Smooth muscle cell (in vitro differentiated cells): ENCODE measurements at regions not wholly inside any gene's neighbourhood (a gene's known extent, or its start where the extent isn't known, plus 50 kb on each side); places are given as distances from the start of the nearest gene placed in this dataset.

Source experiments
- DNase-seq: peaks from one replicate; lab custom pipeline; 2025; ENCODE audit not compliant: unreplicated experiment; lab: John Stamatoyannopoulos, UW
- H2AFZ ChIP-seq: fragments of 200-600 bp; sonication (generic); 2 replicates; pipeline ENCODE4 v1.6.0; 2016; ENCODE audit warnings: antibody characterized with exemption, low read depth, mild to moderate bottlenecking
- H3F3A ChIP-seq: fragments of 200-600 bp; sonication (generic); 2 replicates; pipeline ENCODE4 v1.6.0; 2017; ENCODE audit warnings: antibody characterized with exemption, low read depth
- H3K27ac ChIP-seq: fragments of 200-600 bp; sonication (generic); 2 replicates; pipeline ENCODE4 v1.5.1; 2016; ENCODE audit warnings: low read depth, mild to moderate bottlenecking
- H3K27me3 ChIP-seq: fragments of 200-600 bp; sonication (generic); 2 replicates; pipeline ENCODE4 v1.6.1; 2016; ENCODE audit warnings: low read depth, mild to moderate bottlenecking
- H3K36me3 ChIP-seq: fragments of 200-600 bp; sonication (generic); 2 replicates; pipeline ENCODE4 v1.5.1; 2016; ENCODE audit warnings: low read depth
- H3K4me1 ChIP-seq: fragments of 200-600 bp; sonication (generic); 2 replicates; pipeline ENCODE4 v1.5.1; 2016; ENCODE audit warnings: low read depth
- H3K4me2 ChIP-seq: fragments of 200-600 bp; sonication (generic); 2 replicates; pipeline ENCODE4 v1.6.0; 2016; ENCODE audit warnings: mild to moderate bottlenecking
- H3K4me3 ChIP-seq: fragments of 200-600 bp; sonication (generic); 2 replicates; pipeline ENCODE4 v1.5.1; 2016; ENCODE audit warnings: mild to moderate bottlenecking
- H3K79me2 ChIP-seq: fragments of 200-600 bp; sonication (generic); 2 replicates; pipeline ENCODE4 v1.6.0; 2016; ENCODE audit warnings: low read depth, mild to moderate bottlenecking
- H3K9ac ChIP-seq: fragments of 200-600 bp; sonication (generic); 2 replicates; pipeline ENCODE4 v1.6.0; 2016; ENCODE audit warnings: low read depth
- H3K9me3 ChIP-seq: fragments of 200-600 bp; sonication (generic); replicated peaks from 2 replicates; pipeline ENCODE4 v1.5.1; 2016; ENCODE audit warnings: low read depth
- H4K20me1 ChIP-seq: fragments of 200-600 bp; sonication (generic); 2 replicates; pipeline ENCODE4 v1.6.0; 2016; ENCODE audit warnings: low read depth
- CTCF ChIP-seq: fragments of 200-600 bp; sonication (generic); IDR thresholded peaks from 2 replicates; pipeline ENCODE4 v1.5.1; 2017; ENCODE audit warnings: borderline replicate concordance, mild to moderate bottlenecking, antibody characterized with exemption; ENCODE audit not compliant: insufficient read depth, poor library complexity, severe bottlenecking
- WGBS: methylation state at CpG from one replicate; pipeline ENCODE4 v1.1.7; 2016; ENCODE audit warnings: low lambda C conversion rate; 5-methylcytosine and 5-hydroxymethylcytosine counted together

GRCh38 chr7:91596287-91596686 lies 284.2 kb downstream of the MTERF1 start:
- Histone ChIP-seq H3K27me3 (no peaks in the 10 kb centered on the region), H3K4me1 (no peaks in the 10 kb centered on the region), H3K9me3 (no peaks in the 10 kb centered on the region), H3K27ac (no peak overlapping the region), H3K4me2 (no peak overlapping the region), H3K36me3 (no peaks in the 10 kb centered on the region), H3K9ac (no peak overlapping the region), H4K20me1 (no peaks in the 10 kb centered on the region), H3K4me3 (no peak overlapping the region), H2AFZ (no peak overlapping the region), H3F3A (no peaks in the 10 kb centered on the region), H3K79me2 (no peaks in the 10 kb centered on the region)
- WGBS, result 60% methylated on average over 2 of the region's 2 CpGs
- no peak for TF ChIP-seq CTCF
- no peak for DNase-seq

- Histone ChIP-seq H3K79me2 (no peaks in the 10 kb centered on the region), H2AFZ (no peak overlapping the region), H3F3A (no peaks in the 10 kb centered on the region), H3K27me3 (no peaks in the 10 kb centered on the region), H3K4me2 (no peak overlapping the region), H3K27ac (no peak overlapping the region), H3K4me3 (no peak overlapping the region), H3K9me3 (no peaks in the 10 kb centered on the region), H3K36me3 (no peaks in the 10 kb centered on the region), H4K20me1 (no peaks in the 10 kb centered on the region), H3K4me1 (no peaks in the 10 kb centered on the region), H3K9ac (no peak overlapping the region)
- 74% methylated on average over 1 of the region's 1 CpG for WGBS
- DNase-seq, result no peak
- TF ChIP-seq CTCF, result no peak
Measured at GRCh38 chr7:91598791-91599190, 281.7 kb downstream of the MTERF1 start.

GRCh38 chr7:91600112-91600511 lies 280.4 kb downstream of the MTERF1 start:
- no peaks in the 10 kb centered on the region for H3K36me3 ChIP-seq
- no peak for TF ChIP-seq CTCF
- H2AFZ ChIP-seq, result no peak overlapping the region
- H3F3A ChIP-seq, result no peaks in the 10 kb centered on the region
- no peaks in the 10 kb centered on the region for H3K4me1 ChIP-seq
- no peaks in the 10 kb centered on the region for H4K20me1 ChIP-seq
- H3K9me3 ChIP-seq, result no peaks in the 10 kb centered on the region
- no peak overlapping the region for H3K9ac ChIP-seq
- H3K4me2 ChIP-seq, result no peak overlapping the region
- no peaks in the 10 kb centered on the region for H3K27me3 ChIP-seq
- DNase-seq, result no peak
- no peak overlapping the region for H3K4me3 ChIP-seq
- no peaks in the 10 kb centered on the region for H3K79me2 ChIP-seq
- H3K27ac ChIP-seq, result no peak overlapping the region

- Histone ChIP-seq H3K4me2 (no peak overlapping the region), H3K36me3 (no peaks in the 10 kb centered on the region), H3F3A (no peaks in the 10 kb centered on the region), H3K79me2 (no peaks in the 10 kb centered on the region), H3K4me1 (no peaks in the 10 kb centered on the region), H3K4me3 (no peak overlapping the region), H3K9me3 (no peaks in the 10 kb centered on the region), H3K27me3 (no peaks in the 10 kb centered on the region), H2AFZ (no peak overlapping the region), H3K27ac (no peak overlapping the region), H4K20me1 (no peaks in the 10 kb centered on the region), H3K9ac (no peak overlapping the region)
- 86% methylated on average over 3 of the region's 3 CpGs for WGBS
- TF ChIP-seq CTCF, result no peak
- DNase-seq, result no peak
Measured at GRCh38 chr7:91603707-91604106, 276.8 kb downstream of the MTERF1 start.
